GM19372 (cell line): ENCODE measurements at regions not wholly inside any gene's neighbourhood (a gene's known extent, or its start where the extent isn't known, plus 50 kb on each side); places are given as distances from the start of the nearest gene placed in this dataset.
"Not testable (repeated sequence)": the region's sequence is repeated elsewhere in the genome, so short reads cannot be mapped to it uniquely, and the experiment has no call there.

Experiments
- ATAC-seq: cut with Tn5 transposase; IDR thresholded peaks from one replicate; pipeline ENCODE4 v1.9.1; 2021; ENCODE audit warnings: mild to moderate bottlenecking, low read depth, moderate library complexity; ENCODE audit not compliant: unreplicated experiment

DNA sequence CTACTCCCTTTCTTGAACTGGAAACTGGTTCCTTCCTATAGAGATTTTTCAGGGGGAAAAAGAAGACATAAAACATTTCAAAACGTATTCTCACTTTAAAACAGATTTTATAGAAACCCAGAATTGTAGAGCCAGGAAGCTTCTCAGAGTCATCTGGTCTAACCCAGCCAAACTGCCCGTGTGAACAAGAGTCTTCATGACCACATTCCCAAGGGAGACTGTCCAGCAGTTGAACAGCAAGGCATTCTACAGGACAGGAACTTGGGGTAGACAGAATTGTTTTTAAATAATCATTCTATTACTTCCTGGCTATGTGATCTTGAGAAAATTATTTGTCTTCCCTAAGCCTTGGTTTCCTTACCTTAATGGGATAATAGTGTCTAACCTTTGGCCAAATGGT is 163.5 kb upstream of the IVNS1ABP start:
- ATAC-seq: no peak

DNA sequence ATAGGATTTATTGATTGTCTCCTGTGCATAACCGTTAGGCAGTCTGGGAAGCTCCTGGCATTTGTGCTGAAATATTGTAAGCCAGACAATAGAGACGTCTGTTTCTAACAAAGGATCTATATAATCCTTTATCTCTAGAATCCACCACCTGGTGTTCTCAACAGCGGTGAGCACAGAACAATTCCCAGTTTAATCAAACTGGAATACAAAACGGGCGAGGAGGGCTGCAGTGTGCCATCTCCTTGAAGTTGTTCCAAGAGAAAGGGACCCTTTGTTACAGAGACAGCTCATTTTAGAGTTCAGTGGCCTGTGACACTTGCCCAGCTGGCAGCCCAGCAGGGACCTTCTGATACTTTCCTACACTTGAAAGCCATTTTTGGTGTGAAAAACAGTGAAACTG is 162.8 kb upstream of the IVNS1ABP start:
- no peak for ATAC-seq

DNA sequence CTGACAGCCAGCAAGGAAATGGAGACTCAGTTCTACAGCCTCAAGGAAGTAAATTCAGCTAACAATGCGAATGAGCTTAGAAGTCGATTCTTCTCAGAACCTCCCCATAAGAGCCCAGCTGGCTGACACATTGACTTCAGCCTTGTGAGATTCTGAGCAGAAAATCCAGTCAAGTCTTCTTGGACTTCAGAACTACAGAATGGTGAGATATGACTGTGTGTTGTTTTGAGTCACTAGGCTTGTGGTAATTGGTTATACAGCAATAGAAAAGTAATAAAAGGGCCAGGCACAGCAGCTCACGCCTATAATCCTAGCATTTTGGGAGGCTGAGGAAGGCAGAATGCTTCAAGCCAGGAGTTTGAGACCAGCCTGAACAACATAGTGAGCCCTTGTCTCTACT is 161.8 kb upstream of the IVNS1ABP start:
- ATAC-seq: no peak

DNA sequence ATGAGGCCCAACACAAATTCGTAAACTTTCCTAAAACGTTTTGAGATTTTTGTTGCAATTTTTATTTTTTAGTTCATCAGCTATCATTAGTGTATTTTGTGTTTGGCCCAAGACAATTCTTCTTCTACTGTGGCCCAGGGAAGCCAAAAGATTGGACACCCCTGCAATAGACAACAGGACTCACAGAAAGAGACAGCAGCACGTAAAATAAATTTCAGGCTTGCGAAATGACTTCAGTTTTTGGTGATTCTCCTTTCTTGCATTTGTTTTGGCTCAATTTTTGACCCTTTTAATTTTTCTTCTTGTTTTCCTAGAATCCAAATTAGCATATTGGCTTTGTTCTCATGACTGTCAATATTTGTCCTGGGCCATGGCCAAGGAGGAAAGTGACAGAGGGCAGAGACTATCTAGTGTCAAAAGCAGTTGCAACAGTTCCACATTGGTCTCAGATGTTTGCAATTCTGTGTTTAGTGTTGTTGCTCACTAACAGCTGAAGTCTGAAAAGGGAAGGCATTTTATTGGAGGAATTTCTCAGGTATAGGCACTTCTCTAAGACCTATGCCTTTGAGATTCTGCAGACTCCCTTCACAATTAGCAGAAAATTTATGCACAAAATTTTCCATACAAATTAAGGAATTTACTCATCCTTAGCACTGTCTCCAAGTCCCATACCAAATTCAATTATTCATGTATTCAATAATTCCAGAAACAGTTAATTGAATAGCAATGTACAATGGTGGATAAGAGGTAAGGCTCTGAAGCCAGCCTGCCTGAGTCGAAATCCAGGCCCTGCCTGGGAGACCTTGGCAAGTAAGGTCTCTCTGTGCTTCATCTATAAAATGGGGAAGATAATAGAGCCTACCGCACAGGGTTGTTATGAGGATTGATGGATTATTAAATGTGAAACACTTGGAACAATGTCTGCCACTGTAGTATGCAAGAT is 160.9 kb upstream of the IVNS1ABP start:
- no peak for ATAC-seq

DNA sequence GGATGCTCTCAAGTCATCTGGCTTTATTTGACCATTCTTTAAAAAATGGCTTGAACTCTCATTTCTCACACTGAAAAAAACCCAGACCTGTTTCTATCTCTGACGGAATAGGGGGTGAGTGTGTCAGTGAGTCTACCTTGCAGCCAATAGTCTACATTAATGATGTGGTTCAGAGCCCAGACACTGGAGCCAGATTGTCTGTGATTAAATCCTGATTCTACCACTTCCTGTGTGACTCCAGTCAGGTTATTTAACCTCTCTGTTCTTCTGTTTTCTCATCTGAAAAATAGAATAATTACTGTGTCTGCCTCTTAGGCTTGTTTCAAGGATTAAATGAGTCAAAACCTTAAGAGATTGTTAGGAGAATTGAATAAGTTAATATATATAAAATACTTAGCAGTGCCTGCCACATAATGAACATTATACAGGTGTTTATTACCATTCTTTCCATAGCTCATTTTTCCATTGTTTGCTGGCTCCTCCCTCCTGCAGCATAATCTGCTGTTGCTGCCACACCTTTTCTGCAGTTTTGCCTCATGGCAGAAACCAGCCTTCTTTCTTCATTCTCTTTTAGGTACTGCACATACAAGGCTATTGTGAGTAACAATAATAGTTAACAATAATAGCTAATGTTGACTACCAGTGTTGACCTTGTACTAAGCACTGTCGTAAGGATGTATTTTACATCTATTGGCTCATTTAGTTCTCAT is 157.6 kb upstream of the IVNS1ABP start:
- ATAC-seq: no peak

DNA sequence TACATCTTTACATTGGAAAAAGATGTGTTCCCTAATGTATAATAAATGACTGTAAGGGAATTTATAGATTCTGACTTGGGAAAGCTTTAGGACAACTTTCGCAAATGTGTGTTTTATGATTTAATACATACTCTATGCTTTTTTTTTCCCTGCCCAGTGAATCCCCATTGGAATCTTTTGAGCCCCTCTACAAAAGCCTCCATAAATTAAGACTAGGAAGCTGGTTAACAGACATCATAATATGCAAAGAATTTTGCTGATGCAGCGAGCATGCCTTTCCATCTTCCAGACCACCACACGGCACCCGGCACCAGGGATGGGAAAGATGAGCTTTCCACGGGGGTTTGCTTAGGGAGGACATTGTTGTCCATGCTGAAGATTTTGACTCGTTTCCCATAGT is 156.1 kb upstream of the IVNS1ABP start:
- ATAC-seq: no peak

DNA sequence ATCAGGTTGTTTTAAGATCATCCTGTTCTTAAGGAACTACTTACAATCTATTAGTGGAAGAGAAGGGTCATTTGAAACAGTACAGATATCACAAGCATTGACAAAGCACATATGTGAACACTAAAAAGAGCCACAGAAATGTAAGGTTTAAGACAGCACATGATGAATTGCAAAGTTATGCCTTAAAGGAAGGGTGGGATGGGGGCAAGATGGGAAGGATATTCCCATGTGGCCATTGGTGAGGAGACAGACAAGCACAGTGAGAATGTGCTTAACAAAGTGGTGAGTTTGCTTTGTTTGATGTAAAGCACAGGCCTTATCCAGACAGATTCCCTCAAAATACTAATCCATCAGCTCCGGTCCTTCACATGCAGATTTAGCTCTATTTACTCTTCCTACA is 151.6 kb upstream of the IVNS1ABP start:
- ATAC-seq: no peak

DNA sequence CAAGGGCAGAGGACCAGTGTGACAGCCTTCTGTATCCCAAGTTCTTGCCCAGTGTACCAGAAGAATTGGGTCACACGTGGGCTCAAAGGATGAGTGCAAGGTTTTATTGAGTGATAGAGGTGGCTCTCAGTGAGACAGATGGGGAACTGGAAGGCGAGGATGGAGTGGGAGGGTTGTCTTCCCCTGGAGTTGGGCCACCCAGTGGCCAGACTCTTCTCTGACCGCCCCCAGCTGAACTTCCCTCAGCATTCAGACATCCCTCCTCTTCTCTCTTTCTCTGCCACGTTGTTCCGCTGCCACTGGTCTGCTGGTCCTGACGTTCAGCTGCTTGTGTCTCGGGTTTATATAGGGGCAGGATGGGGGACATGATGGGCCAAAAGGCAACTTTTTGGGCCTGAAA is 150.1 kb upstream of the IVNS1ABP start:
- ATAC-seq: no peak

DNA sequence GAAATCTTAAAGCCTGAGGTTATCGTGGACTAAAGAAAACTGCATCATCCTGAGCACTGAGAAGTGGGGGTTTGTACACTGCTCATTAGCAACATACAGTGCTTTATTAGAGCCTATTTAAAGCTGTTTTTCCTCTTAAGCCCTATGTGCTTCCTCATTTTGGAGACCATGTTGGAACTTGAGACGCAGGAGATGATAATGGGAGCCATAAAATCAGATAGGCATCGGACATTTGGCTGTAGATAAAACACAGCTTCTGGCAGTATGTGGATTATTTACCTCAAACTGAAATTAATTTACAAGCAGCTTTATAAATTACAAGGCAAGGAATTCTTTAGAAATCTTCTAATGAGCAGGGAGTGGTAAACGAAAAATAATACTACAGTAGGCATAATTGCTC is 147.7 kb upstream of the IVNS1ABP start:
- ATAC-seq: no peak

DNA sequence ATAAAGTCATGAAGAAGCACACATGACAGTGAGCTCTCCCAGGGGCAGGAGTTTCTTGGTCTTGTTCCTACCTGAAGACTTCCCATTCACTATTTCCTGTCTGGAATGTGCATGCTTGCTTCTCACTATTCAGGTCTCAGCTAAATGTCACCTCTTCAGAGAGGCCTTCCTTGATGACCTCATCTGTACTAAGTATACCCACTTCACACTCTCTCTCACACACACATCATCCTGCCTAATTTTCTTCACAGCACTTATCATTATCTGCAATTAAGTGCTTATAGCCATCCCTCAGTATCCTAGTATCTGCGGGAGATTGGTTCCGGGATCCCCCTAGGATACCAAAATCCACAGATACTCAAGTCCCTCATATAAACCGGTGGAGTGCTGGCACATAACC is 146.4 kb upstream of the IVNS1ABP start:
- ATAC-seq: no peak

DNA sequence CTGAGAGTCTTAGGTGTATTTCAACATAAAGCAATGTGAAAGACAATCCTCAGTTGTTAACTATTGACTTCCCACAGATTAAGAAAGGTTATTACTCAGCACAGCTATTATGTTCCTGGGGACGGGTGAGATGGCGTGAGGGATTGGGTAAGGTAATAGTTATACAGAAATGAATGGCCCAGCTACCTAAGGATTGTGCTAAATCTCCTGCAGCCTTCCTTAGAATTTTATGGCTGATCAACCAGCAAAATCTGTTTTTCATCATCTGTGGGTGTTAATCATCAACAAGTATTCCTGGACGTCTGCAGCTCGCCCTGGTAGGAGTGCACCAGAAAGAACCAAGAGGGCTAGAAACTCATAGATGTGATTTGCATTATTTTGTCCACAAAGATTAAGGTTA is 146.0 kb upstream of the IVNS1ABP start:
- ATAC-seq: no peak

DNA sequence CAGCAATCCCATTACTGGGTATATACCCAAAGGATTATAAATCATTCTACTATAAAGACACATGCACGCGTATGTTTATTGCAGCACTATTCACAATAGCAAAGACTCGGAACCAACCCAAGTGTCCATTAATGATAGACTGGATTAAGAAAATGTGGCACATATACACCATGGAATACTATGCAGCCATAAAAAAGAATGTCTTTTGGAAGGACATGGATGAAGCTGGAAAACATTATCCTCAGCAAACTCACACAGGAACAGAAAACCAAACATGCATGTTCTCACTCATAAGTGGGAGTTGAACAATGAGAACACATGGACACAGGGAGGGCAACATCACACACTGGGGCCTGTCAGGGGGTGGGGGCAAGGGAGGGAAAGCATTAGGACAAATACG is 143.7 kb upstream of the IVNS1ABP start:
- ATAC-seq: not testable (repeated sequence)

DNA sequence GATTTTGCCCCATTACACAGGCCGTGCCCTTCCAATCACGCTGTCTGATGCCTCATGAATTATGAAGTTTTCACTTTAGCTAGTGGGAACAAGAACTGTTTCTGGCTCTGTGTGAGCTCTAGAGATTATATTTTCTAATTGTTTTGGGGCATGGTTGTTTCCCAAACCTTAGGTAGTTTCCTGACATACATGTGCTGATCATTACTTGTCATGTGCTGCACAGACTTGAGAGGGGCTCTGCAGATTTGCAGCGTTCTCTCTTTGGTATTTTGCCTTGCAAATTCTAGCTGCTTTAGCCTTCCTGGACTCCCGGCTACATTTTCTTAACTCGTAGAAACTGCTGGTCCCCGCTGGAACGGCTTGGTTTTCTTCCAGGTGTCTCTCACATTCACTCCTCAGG is 142.1 kb upstream of the IVNS1ABP start:
- ATAC-seq: no peak

DNA sequence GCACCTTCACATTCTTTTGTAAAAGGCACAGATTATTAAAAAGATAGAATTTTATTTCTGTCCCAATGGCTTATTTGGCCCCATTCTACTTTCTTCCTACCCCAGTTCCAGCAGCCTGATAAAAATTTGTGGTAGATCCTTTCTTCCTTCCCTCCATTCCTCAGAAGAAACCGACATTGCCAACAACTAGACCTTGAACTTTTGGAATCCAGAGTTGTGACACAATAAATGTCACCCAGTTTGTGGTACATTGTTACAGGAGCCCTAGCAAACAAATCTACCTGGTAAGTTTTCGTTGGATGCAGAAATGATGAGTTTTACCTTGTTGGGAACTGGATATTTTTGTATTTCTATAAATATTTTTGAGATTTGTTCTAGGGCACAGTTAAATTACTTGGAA is 141.6 kb upstream of the IVNS1ABP start:
- no peak for ATAC-seq

DNA sequence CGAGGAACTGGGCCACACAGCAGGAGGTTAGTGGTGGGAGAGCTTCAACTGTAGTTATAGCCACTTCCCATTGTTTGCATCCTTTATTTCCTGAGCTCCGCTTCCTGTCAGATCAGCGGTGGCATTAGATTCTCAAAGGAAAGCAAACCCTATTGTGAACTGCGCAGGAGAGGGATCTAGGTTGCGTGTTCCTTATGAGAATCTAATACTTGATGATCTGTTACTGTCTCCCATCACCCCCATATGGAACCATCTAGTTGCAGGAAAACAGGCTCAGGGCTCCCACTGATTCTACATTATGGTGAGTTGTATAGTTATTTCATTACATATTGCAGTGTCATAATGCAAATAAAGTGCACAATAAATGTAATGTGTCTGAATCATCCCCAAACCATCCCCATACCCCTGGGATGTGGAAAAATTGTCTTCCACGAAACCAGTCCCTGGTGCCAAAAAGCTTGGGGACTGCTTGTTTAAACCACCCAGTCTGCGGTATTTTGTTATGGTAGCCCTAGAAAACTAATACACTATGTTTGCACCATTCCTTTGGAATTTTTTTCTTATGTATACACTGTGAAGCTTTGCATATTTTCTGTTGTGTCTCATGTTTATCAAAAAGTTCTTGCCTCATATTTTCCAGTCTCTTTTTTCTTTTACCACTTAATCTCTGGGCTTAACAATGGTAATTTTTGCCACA is 136.6 kb upstream of the IVNS1ABP start:
- no peak for ATAC-seq

DNA sequence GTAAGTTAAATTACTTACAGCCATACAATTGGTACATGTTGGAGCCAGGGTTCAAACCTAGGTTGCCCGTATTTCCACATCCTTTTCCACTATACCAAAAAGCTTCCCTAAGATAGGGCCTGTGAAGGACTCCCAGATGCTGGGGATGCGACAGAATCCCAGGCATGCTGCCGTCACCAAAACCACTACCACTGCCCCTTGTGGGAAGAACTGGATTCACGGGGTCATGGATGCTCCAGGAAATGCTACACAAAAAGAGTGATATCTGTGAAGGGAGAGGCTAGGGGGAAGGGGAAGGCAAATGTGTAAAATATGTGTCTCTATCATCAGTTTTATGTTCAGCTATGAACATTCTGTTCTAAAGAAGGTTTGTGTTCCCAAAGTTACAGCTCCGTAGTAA is 133.9 kb upstream of the IVNS1ABP start:
- ATAC-seq: no peak

DNA sequence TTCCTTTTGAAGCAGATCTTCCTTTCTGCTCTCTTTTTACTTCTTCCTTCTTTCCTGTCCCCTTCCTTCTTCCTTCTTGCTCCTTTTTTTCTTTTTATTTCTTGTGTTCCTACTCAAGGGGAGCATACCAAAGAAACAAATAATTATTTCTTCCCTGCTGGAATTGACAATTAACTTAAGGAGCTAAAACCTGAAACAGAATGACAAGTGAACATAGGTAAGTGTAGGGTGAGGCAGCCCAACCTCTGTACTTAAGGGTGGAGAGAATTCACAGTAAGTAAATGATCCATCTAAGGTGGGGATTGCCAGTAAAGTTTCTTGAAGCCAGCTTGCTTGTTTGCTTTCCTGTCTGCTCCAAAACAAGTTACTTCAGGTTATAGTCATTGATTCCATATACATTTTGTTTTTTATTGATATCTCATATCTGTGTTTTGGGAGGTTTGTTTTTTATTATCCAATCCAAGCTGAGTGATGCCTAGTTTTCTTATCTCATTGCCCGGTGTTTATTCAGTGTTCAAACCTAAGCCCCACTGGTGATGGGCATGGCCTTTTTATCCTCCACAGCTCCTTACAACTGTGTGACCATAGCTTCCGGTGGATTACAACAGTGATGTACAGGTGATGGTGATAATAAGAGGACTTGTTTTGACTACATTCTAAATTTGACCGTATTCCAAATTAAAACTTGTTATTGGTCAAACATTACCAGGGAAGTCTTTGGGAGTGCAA is 133.2 kb upstream of the IVNS1ABP start:
- no peak for ATAC-seq

DNA sequence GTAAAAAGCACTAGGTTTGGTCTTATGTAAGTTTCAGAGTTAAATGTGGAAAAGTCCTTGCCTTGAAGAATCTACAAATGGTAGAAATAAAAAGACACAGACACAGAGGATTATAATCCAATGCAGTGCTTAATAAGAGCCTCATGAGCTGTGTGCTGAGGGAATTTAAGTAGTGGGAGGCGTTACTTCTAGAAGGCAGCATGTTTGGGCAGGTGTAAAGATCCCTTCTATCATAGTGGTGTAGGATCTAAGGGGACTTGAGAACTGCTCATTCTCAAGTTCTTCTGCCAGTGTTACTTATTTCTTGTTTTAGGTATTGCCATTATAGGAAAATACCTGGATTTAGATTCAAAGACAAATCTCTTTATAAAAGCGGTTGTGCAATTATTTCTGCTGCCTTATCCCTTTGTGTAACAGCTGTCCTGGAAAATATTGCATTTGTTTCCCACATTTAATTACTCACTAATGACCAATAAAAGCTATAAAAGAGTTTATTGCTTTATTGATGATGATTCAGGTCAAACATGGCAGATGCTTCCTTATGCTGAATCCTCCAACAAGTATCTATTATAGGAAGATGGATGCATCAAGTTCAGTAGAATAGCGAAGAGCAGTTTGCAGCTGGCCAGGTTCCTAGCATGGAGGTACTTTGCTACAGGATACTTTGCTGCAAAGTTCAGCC is 132.5 kb upstream of the IVNS1ABP start:
- ATAC-seq: no peak

DNA sequence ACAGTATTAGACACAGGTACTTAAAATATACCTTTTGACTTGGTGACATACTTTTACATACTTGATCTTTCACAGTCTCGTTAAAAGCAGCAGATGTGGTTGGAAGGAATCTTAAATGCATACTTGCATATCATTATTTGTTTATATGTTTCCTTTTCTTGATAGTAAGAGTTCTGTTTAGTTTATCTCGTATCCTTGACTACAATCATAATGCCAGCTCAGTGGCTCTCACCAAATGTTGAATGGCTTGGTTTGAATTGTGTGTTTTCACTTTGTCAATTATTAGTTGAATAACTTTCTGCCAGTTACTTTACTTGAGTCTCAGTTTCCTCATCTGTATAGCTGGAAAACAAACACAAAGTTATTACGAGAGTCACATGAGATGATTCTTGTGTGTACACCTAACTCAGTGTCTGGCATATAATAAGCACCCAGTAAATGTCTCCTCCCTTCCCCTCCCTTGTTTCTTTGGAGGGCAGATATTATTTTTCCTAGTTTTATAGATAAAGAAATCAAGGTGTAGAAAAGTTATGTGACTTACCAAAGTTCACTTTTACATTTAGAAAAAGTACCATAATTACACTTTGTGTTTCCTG is 131.6 kb upstream of the IVNS1ABP start:
- no peak for ATAC-seq

DNA sequence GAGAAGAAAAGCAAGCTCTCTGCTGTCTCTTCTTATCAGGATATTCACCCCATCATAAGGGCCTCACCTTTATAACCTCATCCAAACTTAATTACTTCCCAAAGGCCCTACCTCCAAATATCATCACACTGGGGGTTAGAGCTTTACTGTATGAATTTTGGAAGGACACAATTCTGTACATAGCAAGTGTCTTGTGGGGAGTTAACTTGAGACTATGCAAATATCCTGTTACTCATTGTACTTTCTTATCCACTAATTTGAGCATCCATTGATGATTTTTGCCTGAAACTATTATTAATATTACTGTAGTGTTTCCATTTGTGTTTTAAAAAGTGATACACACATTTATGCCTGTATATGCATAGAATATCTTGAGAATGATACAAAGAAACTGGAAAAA is 129.1 kb upstream of the IVNS1ABP start:
- ATAC-seq: no peak
